ENCODE measurements at regions not wholly inside any gene's neighbourhood (a gene's known extent, or its start where the extent isn't known, plus 50 kb on each side); places are given as distances from the start of the nearest gene placed in this dataset.
"Not testable (repeated sequence)": the region's sequence is repeated elsewhere in the genome, so short reads cannot be mapped to it uniquely, and the experiment has no call there.

DNA sequence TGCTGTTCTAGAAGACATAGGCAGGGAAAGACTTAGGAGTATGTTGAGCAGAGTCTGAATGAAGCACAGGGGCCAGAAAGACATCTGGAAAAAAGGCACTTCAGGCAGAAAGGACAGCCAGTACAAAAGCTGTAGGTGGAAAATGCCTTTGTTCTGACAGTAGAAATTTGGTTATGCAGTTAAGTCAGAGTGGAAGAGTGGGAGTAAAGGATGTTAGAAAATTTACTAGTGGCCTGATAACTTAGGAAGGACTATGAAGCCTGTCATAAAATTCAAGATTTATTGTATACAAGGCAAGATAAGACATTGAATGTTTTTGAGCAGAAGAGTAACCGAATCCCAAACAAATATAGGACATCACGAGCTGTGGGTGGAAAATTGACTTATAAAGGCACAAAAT lies 987.9 kb downstream of the PLA2G4A start:
- no peak for DNase-seq

GRCh38 chr1:187817782-187818181 lies 989.0 kb downstream of the PLA2G4A start:
- DNase-seq = no peak

- DNase-seq = no peak
Observed at GRCh38 chr1:187819086-187819485, 990.3 kb downstream of the PLA2G4A start.

GRCh38 chr1:187836557-187836956 lies 1007.8 kb downstream of the PLA2G4A start:
- no peak for DNase-seq

DNA sequence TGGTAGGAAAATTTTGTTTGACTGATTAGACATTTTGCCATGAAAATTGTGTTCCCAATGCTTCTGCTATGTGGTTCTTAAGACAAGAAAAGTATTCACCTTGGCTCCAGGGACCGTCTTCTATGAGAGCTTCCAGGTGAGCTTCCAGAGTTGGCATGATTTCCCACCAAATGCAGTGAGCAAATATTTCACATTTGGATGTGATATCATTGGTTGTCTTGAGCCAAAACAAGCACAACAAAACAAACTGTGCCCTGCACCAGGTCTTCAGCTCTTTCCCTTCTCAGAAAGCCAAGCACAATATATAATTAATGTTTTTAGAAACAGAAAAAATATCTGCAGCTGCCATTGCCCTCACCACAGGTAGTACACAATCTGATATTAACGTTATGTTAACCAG lies 1009.0 kb downstream of the PLA2G4A start:
- no peak for DNase-seq

- DNase-seq = no peak
Observed at GRCh38 chr1:187838335-187839293, 1009.9 kb downstream of the PLA2G4A start.

- no peak for DNase-seq
Observed at GRCh38 chr1:187839873-187840272, 1011.1 kb downstream of the PLA2G4A start.

DNA sequence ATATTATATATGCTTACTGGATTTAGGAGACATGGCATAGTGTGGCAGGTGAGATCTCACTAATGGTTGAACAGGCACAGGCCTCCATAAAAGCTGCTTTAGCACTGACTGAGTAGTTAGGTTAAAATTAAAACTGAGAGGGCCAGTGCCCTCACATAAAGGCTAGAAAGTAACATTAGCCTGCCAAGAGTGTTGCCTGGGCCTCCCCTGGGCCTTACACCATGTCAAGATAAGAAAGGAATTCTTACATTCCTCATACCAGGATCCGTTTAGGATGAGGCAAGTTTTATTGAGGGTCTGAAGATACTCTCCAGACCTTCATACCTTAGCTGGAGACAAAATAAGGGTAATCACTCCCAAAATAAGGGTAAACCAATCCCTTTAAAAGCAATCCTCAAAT lies 1011.8 kb downstream of the PLA2G4A start:
- DNase-seq = no peak

DNA sequence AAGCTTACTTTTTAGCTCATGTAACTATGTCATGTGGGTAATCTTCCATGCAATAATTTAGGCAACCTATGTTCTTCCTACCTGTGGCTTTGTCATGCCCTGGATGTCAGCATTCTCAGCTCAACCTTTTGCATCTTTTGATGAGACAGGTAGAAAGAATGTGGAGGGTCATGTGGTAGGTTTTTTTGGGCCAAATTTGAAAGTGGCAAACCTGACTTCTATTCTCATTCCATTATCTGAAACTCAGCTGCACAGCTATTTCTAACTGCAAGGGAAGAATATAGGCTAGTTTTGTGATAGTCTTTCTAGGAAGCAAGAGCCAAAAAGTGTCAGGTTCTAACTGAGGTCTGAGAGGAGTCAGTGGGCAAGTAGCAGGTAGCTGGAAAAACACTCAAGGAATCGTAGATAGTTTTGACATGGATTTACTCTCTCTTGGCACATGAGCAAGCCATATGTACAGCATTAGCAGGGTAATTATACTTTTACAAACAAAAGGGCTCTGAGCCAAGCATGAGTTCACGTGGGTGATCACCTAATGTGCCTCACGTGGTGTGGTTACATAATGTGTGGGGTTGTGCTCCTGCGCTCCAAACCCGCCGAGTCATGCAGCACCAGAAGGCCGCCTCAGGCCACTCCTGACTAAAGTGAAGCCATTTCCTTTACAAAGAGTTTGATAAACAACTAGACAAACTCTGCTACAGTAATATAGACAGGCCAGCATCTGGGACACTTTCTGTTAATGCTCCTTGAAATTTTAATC lies 1013.8 kb downstream of the PLA2G4A start:
- no peak for DNase-seq

- DNase-seq = no peak
Observed at GRCh38 chr1:187844313-187844712, 1015.6 kb downstream of the PLA2G4A start.

- no peak for DNase-seq
Observed at GRCh38 chr1:187847531-187847930, 1018.8 kb downstream of the PLA2G4A start.

DNA sequence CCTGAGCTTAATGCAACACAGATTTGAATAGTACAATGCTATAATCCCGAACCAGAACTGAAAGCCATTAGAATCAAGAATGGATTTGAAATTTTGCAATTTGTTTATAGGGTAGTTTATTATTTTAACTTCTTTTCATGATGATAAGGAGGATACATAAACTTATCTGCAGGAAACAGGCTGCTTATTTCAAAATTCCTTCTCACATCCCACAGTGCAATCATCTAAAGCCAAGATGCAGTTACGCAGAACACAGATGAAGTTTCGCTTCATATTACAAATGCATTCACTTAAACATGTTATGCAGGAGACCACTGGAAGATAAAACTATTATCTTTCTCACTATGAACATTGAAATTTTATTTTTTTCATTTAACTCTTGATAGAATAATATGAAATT lies 1019.6 kb downstream of the PLA2G4A start:
- DNase-seq = no peak

GRCh38 chr1:187850146-187850545 lies 1021.4 kb downstream of the PLA2G4A start:
- not testable (repeated sequence) for DNase-seq

DNA sequence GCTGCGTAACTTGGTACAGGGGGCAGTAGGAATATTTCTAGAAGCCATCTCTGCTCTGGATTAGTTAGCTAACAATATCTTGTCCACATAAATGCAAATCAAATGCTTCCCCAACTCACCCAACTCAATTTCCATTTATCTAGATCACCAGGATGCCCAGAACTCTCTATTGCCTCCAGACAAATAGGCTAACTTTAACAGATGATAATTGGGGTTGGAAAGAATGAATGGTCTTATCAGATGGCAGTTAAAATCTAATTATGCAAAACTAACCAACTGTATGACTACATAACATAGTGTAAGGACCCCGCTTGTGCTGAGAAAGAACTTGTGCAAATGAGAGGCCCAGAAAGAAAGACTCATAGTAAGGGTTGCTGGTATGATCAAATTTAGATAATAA lies 1024.8 kb downstream of the PLA2G4A start:
- no peak for DNase-seq

DNA sequence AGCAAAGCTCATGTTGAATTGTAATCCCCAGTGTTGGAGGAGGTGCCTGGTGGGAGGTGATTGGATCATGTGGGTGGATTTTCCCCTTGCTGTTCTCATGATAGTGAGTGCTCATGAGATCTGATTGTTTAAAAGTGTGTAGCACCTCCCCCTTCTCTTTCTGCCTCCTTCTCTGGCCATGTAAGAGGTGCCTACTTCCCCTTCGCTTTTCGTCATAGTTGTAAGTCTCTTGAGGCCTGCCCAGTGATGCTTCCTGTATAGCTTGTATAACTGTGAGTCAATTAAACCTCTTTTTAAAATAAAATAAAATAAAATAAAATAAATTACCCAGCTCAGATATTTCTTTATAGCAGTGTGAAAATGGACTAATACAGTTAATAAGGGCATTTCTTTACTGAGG lies 1025.7 kb downstream of the PLA2G4A start:
- DNase-seq = no peak

DNA sequence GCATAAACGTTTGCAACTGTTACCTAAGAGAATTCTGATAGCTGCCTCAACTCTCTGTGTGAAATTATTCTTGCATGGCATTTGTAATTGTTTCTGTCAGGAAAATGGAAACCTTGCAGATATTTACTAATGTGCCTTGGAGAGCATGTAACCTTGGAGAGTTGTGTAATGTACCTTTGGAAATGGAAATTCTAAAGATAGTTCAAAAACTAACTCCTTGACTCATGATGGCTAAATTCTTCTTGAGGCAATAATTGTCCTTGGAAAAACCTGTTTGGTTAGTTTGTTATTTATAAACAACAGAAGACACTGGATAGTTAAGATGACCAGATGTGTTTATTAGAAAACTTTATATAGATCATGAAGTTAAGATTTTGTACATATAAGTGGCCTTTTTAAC lies 1033.8 kb downstream of the PLA2G4A start:
- no peak for DNase-seq

- DNase-seq = no peak
Observed at GRCh38 chr1:187870552-187870951, 1041.8 kb downstream of the PLA2G4A start.

GRCh38 chr1:187871177-187871845 lies 1042.6 kb downstream of the PLA2G4A start:
- no peak for DNase-seq

DNA sequence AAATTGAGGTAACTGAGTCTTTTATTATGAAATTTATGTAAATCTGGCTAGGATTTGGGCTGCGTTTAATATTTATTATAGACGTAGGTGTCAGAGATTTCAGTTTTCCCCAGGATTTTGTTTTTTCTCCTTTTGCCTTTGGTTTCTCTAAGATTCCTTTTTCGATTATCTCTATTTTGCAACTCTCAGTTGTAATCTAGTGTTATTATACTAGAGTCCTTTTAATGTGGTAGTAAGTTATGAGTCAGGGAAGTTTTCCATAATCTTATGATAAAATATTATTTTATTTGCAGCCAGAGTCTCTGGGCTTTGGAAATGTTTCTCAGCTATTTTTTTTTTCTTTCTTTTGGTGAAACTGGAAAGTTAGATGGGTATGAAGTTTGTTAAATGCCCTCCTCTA lies 1043.8 kb downstream of the PLA2G4A start:
- DNase-seq = no peak

GRCh38 chr1:187873126-187873525 lies 1044.4 kb downstream of the PLA2G4A start:
- DNase-seq = no peak

DNA sequence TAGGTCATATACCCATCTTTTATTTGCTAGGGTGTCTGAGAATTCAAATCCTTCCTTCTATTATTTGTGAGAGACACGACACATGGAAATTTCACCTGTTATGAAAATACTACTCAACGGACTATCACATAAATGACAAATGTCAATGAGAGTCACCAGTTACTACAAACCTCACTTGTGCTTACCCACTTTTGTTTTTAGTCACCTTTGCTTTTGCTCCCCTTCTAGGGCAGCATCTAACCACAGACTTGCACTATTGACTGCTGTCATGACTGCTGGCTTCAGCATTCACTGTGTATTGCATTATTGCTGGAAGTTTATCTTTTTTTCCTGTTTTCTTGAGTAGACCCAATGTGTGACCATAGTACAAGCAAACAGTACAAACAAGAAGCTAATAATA lies 1048.0 kb downstream of the PLA2G4A start:
- DNase-seq = no peak

DNA sequence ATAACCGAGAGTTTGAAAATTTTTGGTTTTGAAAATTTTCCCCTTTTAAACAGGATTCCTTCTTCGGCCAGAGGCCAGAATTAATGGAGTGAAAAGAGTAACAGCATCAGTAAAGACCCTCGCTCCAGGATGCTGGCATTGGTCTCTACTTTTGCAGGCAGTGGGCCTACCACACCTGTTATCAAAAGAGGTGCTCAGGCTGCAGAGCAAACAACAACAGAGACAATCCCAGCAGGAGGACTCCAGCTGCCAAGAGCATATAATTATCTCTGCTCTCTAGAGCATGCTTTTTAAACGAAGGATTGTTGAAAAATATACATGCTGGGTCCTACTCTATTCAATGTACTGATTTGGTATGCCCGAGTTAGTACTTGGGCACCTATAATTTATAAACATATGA lies 1048.5 kb downstream of the PLA2G4A start:
- no peak for DNase-seq
